GM21360 (cell line): ENCODE measurements at regions not wholly inside any gene's neighbourhood (a gene's known extent, or its start where the extent isn't known, plus 50 kb on each side); places are given as distances from the start of the nearest gene placed in this dataset.
"Not testable (repeated sequence)": the region's sequence is repeated elsewhere in the genome, so short reads cannot be mapped to it uniquely, and the experiment has no call there.

Source experiments
- ATAC-seq: cut with Tn5 transposase; IDR thresholded peaks from one replicate; pipeline ENCODE4 v1.9.1; 2021; ENCODE audit warnings: mild to moderate bottlenecking, moderate library complexity; ENCODE audit not compliant: unreplicated experiment

- ATAC-seq, result not testable (repeated sequence)
Observed at GRCh38 chr5:42868417-42868816, 56.7 kb upstream of the SELENOP start.

GRCh38 chr5:42864749-42865148, 53.1 kb upstream of the SELENOP start:
- not testable (repeated sequence) for ATAC-seq
